OCI-LY1 (cell line): ENCODE measurements at regions not wholly inside any gene's neighbourhood (a gene's known extent, or its start where the extent isn't known, plus 50 kb on each side); places are given as distances from the start of the nearest gene placed in this dataset.

Experiments used
- EZH2 ChIP-seq: fragments of 200-600 bp; sonication (generic), shearing (Covaris generic); IDR thresholded peaks from 2 replicates; pipeline ENCODE4 v1.8.0; 2017; ENCODE audit warnings: borderline replicate concordance, mixed run types, mild to moderate bottlenecking, antibody characterized with exemption, low read length, moderate library complexity, mixed read lengths
- TF ChIP-seq, protein P1 (sequence below): fragments of 200-600 bp; sonication (generic), shearing (Covaris generic); IDR thresholded peaks from 2 replicates; pipeline ENCODE4 v1.5.1; 2017; ENCODE audit warnings: mild to moderate bottlenecking, antibody characterized with exemption, low read length, moderate library complexity, mixed read lengths

DNA sequence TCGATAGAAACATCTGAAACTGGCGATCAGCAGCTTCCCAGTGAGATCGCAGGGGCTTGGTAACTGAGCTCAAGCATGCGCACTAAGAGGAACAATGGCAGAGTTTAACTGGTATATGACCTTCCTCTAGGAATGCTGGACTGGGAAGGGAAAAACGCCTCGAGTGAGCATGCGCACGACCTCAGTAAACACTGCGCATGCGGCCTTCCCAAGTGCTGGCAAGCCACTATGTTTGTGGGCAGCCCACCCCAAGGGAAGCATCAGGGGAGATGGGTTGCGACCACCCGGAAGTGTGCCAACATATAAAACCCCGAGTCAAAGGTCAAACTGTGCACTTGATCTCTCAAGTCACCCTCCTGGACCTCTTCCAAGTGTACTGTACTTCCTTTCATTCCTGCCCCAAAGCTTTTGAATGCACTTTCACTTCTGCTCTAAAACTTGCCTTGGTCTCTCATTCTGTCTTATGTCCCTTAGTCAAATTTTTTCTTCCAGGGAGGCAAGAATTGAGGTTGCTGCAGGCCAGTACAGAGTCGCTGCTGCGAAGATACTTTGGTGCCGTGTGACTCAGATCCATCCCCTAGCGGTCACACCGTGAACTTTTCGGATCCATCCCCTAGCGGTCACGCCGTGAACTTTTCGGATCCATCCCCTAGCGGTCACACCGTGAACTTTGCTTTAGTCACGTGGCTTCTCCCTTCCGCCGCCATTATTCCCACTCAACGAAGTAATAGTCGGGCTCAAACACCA is 243.3 kb downstream of the FAM43A start:
- TF ChIP-seq, protein P1, sequence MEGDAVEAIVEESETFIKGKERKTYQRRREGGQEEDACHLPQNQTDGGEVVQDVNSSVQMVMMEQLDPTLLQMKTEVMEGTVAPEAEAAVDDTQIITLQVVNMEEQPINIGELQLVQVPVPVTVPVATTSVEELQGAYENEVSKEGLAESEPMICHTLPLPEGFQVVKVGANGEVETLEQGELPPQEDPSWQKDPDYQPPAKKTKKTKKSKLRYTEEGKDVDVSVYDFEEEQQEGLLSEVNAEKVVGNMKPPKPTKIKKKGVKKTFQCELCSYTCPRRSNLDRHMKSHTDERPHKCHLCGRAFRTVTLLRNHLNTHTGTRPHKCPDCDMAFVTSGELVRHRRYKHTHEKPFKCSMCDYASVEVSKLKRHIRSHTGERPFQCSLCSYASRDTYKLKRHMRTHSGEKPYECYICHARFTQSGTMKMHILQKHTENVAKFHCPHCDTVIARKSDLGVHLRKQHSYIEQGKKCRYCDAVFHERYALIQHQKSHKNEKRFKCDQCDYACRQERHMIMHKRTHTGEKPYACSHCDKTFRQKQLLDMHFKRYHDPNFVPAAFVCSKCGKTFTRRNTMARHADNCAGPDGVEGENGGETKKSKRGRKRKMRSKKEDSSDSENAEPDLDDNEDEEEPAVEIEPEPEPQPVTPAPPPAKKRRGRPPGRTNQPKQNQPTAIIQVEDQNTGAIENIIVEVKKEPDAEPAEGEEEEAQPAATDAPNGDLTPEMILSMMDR: peak; percentile 22; the same call in 1 of the 2 replicates
- TF ChIP-seq EZH2: no peak
